NT2/D1 (cell line): ENCODE measurements at regions not wholly inside any gene's neighbourhood (a gene's known extent, or its start where the extent isn't known, plus 50 kb on each side); places are given as distances from the start of the nearest gene placed in this dataset.

Experiments
- SUZ12 ChIP-seq: IDR thresholded peaks from 2 replicates; pipeline ENCODE4 v1.6.1; 2011; ENCODE audit not compliant: insufficient read length, insufficient read depth; ENCODE audit errors: extremely low read depth
- YY1 ChIP-seq: IDR thresholded peaks from 2 replicates; pipeline ENCODE4 v1.6.1; 2011; ENCODE audit not compliant: insufficient read length, insufficient read depth
- ZNF274 ChIP-seq: IDR thresholded peaks from 2 replicates; pipeline ENCODE4 v1.6.1; 2011; ENCODE audit warnings: mild to moderate bottlenecking, low read depth, low read length

- TF ChIP-seq YY1 (no peak), SUZ12 (no peak), ZNF274 (no peak)
Measured at GRCh38 chr3:68049776-68050175, 395.4 kb upstream of the SUCLG2 start.
